Right lobe of liver (tissue), 6 donors: ENCODE measurements at regions not wholly inside any gene's neighbourhood (a gene's known extent, or its start where the extent isn't known, plus 50 kb on each side); places are given as distances from the start of the nearest gene placed in this dataset.
"Not testable (repeated sequence)": the region's sequence is repeated elsewhere in the genome, so short reads cannot be mapped to it uniquely, and the experiment has no call there.

Experiments used
- ATAC-seq, 4 donors: fragments of 200-7000 bp; cut with Tn5 transposase; one replicate each; pipeline ENCODE4 v1.9.1; 2020; ENCODE audit warnings: mild to moderate bottlenecking in 4 of 4, moderate library complexity in 4 of 4
- DNase-seq, 3 donors: peaks; one replicate each; pipeline ENCODE4 v3.0.0-alpha.2; 2020
- H3K27ac ChIP-seq, 3 donors: fragments of 200-600 bp; one replicate each; pipeline ENCODE4 v1.8.0; 2022
- H3K27me3 ChIP-seq, 2 donors: fragments of 200-600 bp; one replicate each; pipeline ENCODE4 v1.8.0; 2022
- H3K36me3 ChIP-seq, 4 donors: fragments of 200-600 bp; sonication (generic) in 1 of 4; one replicate each; pipeline versions ENCODE4 v1.5.1 to v1.8.0; 2017 to 2022; ENCODE audit warnings: control low read depth in 1 of 4
- H3K4me1 ChIP-seq, 4 donors: fragments of 200-600 bp; sonication (generic) in 1 of 4; one replicate each; pipeline versions ENCODE4 v1.5.1 to v1.8.0; 2017 to 2022; ENCODE audit warnings: control low read depth in 1 of 4
- H3K4me3 ChIP-seq, 3 donors: fragments of 200-600 bp; one replicate each; pipeline ENCODE4 v1.8.0; 2022
- H3K9me3 ChIP-seq, 4 donors: fragments of 200-600 bp; sonication (generic) in 1 of 4; one replicate each; pipeline versions ENCODE4 v1.5.1 to v1.8.0; 2017 to 2022; ENCODE audit warnings: control low read depth in 1 of 4
- POLR2A ChIP-seq: fragments of 450-650 bp; IDR thresholded peaks from one replicate; pipeline ENCODE4 v1.6.1; 2017; ENCODE audit warnings: antibody characterized with exemption, mild to moderate bottlenecking
- WGBS: methylation state at CpG from one replicate; pipeline ENCODE4 v1.1.6; 2018; ENCODE audit warnings: low coverage, low lambda C conversion rate; ENCODE audit not compliant: insufficient coverage; ENCODE audit errors: missing lambda C conversion rate; 5-methylcytosine and 5-hydroxymethylcytosine counted together
- intact Hi-C, 2 donors: fragments of 100-400 bp; cut with DNase I; formaldehyde crosslinking; loops; one replicate each; pipeline versions ENCODE4 v1.11.2 to v1.14.1; 2022
- TF ChIP-seq, protein P1 (sequence below), 4 donors: fragments of 200-600 bp in 3 of 4; fragments of 450-650 bp in 1 of 4; IDR thresholded peaks; one replicate each; pipeline versions ENCODE4 v1.5.1 to v1.8.0; 2016 to 2022; ENCODE audit warnings: antibody characterized with exemption in 4 of 4, mild to moderate bottlenecking in 2 of 4
- donor health status: DM: no; HTN: yes; CAD: no.
- donor health status: DM: no; HTN: no; CAD: no.
- donor health status: DM: no; HTN: no; CAD: no.
- donor health status: DM: no; HTN: yes; CAD: no.
- donor health status: DM: no; HTN: yes; CAD: no.

DNA sequence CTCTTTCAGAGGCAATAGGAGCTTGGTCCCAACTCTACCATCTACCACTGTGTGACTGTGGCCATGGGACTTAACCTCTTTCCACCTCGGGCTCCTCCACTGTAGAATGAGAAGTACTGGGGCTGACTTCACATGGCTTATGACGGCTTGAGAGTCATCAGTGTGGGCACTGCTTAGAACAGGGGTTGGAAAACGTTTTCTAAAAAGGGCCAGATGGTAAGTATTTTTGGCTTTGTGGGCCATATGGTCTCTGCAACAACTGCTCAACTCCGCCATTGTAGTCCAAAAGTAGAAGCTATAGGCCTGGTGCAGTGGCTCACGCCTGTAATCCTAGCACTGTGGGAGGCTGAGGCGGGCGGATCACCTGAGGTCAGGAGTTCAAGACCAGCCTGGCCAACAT is 69.2 kb upstream of the LTA4H start:
- no peak overlapping the region for H3K4me3 ChIP-seq
- no peak for DNase-seq
- no peak overlapping the region for H3K27ac ChIP-seq
- ATAC-seq = no peak
- intact Hi-C loops = no loop called here
- H3K27me3 ChIP-seq = no peaks in the 10 kb centered on the region
- H3K9me3 ChIP-seq = no peaks in the 10 kb centered on the region
- no peaks in the 10 kb centered on the region for H3K4me1 ChIP-seq
- TF ChIP-seq POLR2A = no peak
- TF ChIP-seq, protein P1, sequence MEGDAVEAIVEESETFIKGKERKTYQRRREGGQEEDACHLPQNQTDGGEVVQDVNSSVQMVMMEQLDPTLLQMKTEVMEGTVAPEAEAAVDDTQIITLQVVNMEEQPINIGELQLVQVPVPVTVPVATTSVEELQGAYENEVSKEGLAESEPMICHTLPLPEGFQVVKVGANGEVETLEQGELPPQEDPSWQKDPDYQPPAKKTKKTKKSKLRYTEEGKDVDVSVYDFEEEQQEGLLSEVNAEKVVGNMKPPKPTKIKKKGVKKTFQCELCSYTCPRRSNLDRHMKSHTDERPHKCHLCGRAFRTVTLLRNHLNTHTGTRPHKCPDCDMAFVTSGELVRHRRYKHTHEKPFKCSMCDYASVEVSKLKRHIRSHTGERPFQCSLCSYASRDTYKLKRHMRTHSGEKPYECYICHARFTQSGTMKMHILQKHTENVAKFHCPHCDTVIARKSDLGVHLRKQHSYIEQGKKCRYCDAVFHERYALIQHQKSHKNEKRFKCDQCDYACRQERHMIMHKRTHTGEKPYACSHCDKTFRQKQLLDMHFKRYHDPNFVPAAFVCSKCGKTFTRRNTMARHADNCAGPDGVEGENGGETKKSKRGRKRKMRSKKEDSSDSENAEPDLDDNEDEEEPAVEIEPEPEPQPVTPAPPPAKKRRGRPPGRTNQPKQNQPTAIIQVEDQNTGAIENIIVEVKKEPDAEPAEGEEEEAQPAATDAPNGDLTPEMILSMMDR (IDR thresholded peaks at IDR 0.05) = no peak
- WGBS = 94% methylated on average over 4 of the region's 7 CpGs
- H3K36me3 ChIP-seq = no peaks in the 10 kb centered on the region

DNA sequence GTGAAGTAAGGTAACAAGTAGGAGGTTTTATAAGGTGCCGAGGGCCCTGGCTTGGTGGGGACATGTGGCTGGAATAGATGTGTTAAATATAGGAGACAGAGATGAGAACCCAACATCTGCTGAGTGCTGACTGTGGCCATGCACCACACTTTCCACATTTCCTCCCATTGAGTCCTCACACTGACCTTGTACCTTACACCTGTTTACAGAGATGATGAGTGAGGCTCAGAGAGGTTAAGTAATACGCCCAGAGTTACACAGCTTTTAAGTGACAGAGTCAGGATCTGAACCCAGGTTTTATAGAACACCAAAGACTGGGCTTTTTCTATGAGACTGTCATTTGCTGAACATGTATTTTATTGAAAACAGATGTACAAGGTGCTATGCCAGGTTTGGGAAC is 70.8 kb upstream of the LTA4H start:
- H3K36me3 ChIP-seq = no peaks in the 10 kb centered on the region
- no peaks in the 10 kb centered on the region for H3K9me3 ChIP-seq
- no peaks in the 10 kb centered on the region for H3K4me1 ChIP-seq
- H3K4me3 ChIP-seq = no peak overlapping the region
- 81% methylated on average over 2 of the region's 2 CpGs for WGBS
- intact Hi-C loops = no loop called here
- no peak overlapping the region for H3K27ac ChIP-seq
- ATAC-seq = no peak
- no peak for DNase-seq
- H3K27me3 ChIP-seq = no peaks in the 10 kb centered on the region
- TF ChIP-seq, protein P1 (IDR thresholded peaks at IDR 0.05) = no peak
- no peak for TF ChIP-seq POLR2A

DNA sequence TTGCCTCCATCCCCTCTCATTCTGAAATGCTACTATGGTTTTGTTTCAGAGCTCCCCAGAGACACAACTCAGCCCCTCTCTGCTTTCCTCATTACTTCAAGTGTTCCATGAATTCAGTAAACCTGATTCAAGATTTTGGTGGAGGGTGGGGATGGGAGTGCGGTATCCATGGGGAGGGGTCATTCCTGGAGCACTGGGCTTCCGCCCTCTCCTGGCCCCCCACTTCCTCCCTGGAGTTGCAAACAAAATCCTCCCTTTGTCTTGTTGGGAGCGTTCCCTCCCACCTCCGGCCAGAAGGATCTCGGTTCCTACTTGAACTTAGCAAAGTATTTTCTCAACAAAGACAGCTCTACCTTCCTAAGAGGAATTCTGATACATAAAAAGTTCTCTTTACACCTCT is 71.8 kb upstream of the LTA4H start:
- intact Hi-C loops = no loop called here
- TF ChIP-seq POLR2A = no peak
- TF ChIP-seq, protein P1 (IDR thresholded peaks at IDR 0.05) = no peak
- Histone ChIP-seq H3K4me3 (no peak overlapping the region), H3K4me1 (no peaks in the 10 kb centered on the region), H3K27me3 (no peaks in the 10 kb centered on the region), H3K36me3 (no peaks in the 10 kb centered on the region), H3K27ac (peak overlapping the region in 1 of 3 donors; percentile 25), H3K9me3 (no peaks in the 10 kb centered on the region)
- DNase-seq (peak in 1 of 3 donors; percentile 23), ATAC-seq (peak in 3 of 4 donors; percentile 37 to 64 (median 58))
- WGBS = 98% methylated on average over 5 of the region's 5 CpGs

- H3K27ac ChIP-seq = peak overlapping the region in 1 of 3 donors; percentile 25
- no peak overlapping the region for H3K4me3 ChIP-seq
- H3K27me3 ChIP-seq = no peaks in the 10 kb centered on the region
- no peaks in the 10 kb centered on the region for H3K36me3 ChIP-seq
- 30% methylated on average over 8 of the region's 11 CpGs for WGBS
- peak; percentile 74 to 89 (median 82) for ATAC-seq
- H3K4me1 ChIP-seq = peaks cover 0 to 6% (median 0%) of the 10 kb centered on the region in 4 donors
- intact Hi-C loops = no loop called here
- peak; percentile 52 to 62 (median 59) for DNase-seq
- TF ChIP-seq, protein P1 (IDR thresholded peaks at IDR 0.05) = no peak
- no peak for TF ChIP-seq POLR2A
- no peaks in the 10 kb centered on the region for H3K9me3 ChIP-seq
Observed at GRCh38 chr12:96108321-96108720, 72.9 kb upstream of the LTA4H start.

DNA sequence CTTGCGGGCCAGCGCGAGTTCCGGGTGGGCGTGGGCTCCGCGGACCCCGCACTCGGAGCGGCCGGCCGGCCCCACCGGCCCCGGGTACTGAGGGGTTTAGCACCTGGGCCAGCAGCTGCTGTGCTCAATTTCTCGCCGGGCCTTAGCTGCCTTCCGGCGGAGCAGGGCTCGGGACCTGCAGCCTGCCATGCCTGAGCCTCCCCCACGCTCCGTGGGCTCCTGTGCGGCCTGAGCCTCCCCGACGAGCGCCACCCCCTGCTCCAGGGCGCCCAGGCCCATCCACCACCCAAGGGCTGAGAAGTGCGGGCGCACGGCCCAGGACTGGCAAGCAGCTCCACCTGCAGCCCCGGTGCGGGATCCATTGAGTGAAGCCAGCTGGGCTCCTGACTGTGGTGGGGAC is 73.6 kb upstream of the LTA4H start:
- H3K4me1 ChIP-seq, H3K36me3 ChIP-seq, H3K9me3 ChIP-seq, H3K4me3 ChIP-seq, H3K27me3 ChIP-seq, intact Hi-C loops, ATAC-seq, DNase-seq, H3K27ac ChIP-seq: not testable (repeated sequence)
- no CpG with 5 or more reads among the region's 31 CpGs for WGBS
